ENCODE measurements at regions not wholly inside any gene's neighbourhood (a gene's known extent, or its start where the extent isn't known, plus 50 kb on each side); places are given as distances from the start of the nearest gene placed in this dataset.

DNA sequence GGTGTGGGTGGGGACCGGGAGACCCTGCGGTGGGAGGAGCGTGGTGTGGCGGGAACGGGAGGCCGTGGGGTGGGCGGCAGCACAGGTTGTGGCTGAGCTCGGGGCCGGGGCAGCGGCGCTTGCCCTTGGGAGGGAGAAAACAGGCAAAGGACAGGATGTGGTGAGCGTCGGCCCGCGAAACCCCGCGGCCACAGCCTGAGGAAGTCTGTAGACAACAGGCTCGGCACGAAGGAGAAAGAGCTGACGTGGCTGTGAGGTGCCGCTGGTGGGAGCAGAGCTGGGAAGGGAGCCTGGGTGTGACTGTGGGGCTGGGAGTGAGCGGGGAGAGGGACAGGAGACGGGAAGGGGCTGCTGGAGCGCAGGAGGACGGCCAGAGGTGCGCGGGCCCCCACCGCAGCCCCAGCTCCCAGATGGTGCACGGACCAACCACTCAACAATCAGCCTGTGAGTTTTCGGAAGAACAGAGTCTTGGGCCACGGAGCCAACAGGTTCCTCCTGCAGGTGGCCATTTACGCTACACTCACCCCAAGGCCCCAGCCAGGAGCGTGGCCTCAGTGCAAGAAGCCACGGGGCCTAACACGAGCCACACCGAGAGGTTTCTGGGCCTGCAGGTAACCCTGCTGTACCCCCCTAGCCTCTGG, 202.8 kb downstream of the DLL1 start:
- TF ChIP-seq, protein P1, sequence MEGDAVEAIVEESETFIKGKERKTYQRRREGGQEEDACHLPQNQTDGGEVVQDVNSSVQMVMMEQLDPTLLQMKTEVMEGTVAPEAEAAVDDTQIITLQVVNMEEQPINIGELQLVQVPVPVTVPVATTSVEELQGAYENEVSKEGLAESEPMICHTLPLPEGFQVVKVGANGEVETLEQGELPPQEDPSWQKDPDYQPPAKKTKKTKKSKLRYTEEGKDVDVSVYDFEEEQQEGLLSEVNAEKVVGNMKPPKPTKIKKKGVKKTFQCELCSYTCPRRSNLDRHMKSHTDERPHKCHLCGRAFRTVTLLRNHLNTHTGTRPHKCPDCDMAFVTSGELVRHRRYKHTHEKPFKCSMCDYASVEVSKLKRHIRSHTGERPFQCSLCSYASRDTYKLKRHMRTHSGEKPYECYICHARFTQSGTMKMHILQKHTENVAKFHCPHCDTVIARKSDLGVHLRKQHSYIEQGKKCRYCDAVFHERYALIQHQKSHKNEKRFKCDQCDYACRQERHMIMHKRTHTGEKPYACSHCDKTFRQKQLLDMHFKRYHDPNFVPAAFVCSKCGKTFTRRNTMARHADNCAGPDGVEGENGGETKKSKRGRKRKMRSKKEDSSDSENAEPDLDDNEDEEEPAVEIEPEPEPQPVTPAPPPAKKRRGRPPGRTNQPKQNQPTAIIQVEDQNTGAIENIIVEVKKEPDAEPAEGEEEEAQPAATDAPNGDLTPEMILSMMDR (IDR thresholded peaks at IDR 0.05; ENCODE audit: low read depth, low read length) = no peak
- no peak for TF ChIP-seq POLR2A (IDR thresholded peaks at IDR 0.05; ENCODE audit: extremely low read depth, insufficient read length)
- TF ChIP-seq MYC (IDR thresholded peaks at IDR 0.05; ENCODE audit: low read depth, low read length) = no peak
- TF ChIP-seq, protein P2, sequence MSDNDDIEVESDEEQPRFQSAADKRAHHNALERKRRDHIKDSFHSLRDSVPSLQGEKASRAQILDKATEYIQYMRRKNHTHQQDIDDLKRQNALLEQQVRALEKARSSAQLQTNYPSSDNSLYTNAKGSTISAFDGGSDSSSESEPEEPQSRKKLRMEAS (IDR thresholded peaks at IDR 0.05; ENCODE audit: low read depth, low read length) = peak; percentile 19; the same call in 1 of the 2 replicates
